ENCODE measurements at regions not wholly inside any gene's neighbourhood (a gene's known extent, or its start where the extent isn't known, plus 50 kb on each side); places are given as distances from the start of the nearest gene placed in this dataset.

GRCh38 chrX:42491137-42491907, 286.6 kb downstream of the PPP1R2C start:
- H3K4me1 ChIP-seq (ENCODE audit: control insufficient read depth, insufficient read depth, low read length) = no peaks in the 10 kb centered on the region
- no peak overlapping the region for H3K4me3 ChIP-seq (ENCODE audit: low read length)
- no peak for DNase-seq (ENCODE audit: low read depth, low spot score)
- H3K36me3 ChIP-seq (ENCODE audit: control insufficient read depth, insufficient read depth, low read length) = no peaks in the 10 kb centered on the region
- no CpG with 5 or more reads among the region's 2 CpGs for WGBS (ENCODE audit: insufficient coverage, insufficient read length)
- H3K27me3 ChIP-seq (ENCODE audit: control insufficient read depth, insufficient read depth, low read length) = no peaks in the 10 kb centered on the region
- no peaks in the 10 kb centered on the region for H3K9me3 ChIP-seq (ENCODE audit: control insufficient read depth, insufficient read depth, low read length)
- H3K27ac ChIP-seq (ENCODE audit: low read length) = no peak overlapping the region

GRCh38 chrX:42490111-42490510, 287.9 kb downstream of the PPP1R2C start:
- Histone ChIP-seq H3K9me3 (ENCODE audit: control insufficient read depth, insufficient read depth, low read length) (no peaks in the 10 kb centered on the region), H3K4me3 (ENCODE audit: low read length) (no peak overlapping the region), H3K27ac (ENCODE audit: low read length) (no peak overlapping the region), H3K36me3 (ENCODE audit: control insufficient read depth, insufficient read depth, low read length) (no peaks in the 10 kb centered on the region), H3K4me1 (ENCODE audit: control insufficient read depth, insufficient read depth, low read length) (no peaks in the 10 kb centered on the region), H3K27me3 (ENCODE audit: control insufficient read depth, insufficient read depth, low read length) (no peaks in the 10 kb centered on the region)
- DNase-seq (ENCODE audit: low read depth, low spot score) = no peak
- WGBS (ENCODE audit: insufficient coverage, insufficient read length) = no CpG with 5 or more reads among the region's 3 CpGs

GRCh38 chrX:42485601-42486000, 292.4 kb downstream of the PPP1R2C start:
- Histone ChIP-seq H3K9me3 (ENCODE audit: control insufficient read depth, insufficient read depth, low read length) (no peaks in the 10 kb centered on the region), H3K4me3 (ENCODE audit: low read length) (no peak overlapping the region), H3K36me3 (ENCODE audit: control insufficient read depth, insufficient read depth, low read length) (no peaks in the 10 kb centered on the region), H3K4me1 (ENCODE audit: control insufficient read depth, insufficient read depth, low read length) (no peaks in the 10 kb centered on the region), H3K27me3 (ENCODE audit: control insufficient read depth, insufficient read depth, low read length) (no peaks in the 10 kb centered on the region), H3K27ac (ENCODE audit: low read length) (no peak overlapping the region)
- no CpG with 5 or more reads among the region's 2 CpGs for WGBS (ENCODE audit: insufficient coverage, insufficient read length)
- no peak for DNase-seq (ENCODE audit: low read depth, low spot score)

- Histone ChIP-seq H3K4me1 (ENCODE audit: control insufficient read depth, insufficient read depth, low read length) (no peaks in the 10 kb centered on the region), H3K36me3 (ENCODE audit: control insufficient read depth, insufficient read depth, low read length) (no peaks in the 10 kb centered on the region), H3K27me3 (ENCODE audit: control insufficient read depth, insufficient read depth, low read length) (no peaks in the 10 kb centered on the region), H3K9me3 (ENCODE audit: control insufficient read depth, insufficient read depth, low read length) (no peaks in the 10 kb centered on the region), H3K4me3 (ENCODE audit: low read length) (no peak overlapping the region), H3K27ac (ENCODE audit: low read length) (no peak overlapping the region)
- DNase-seq (ENCODE audit: low read depth, low spot score) = no peak
- no CpG with 5 or more reads among the region's 1 CpG for WGBS (ENCODE audit: insufficient coverage, insufficient read length)
These were observed 293.7 kb downstream of the PPP1R2C start for GRCh38 chrX:42484233-42484632.

DNA sequence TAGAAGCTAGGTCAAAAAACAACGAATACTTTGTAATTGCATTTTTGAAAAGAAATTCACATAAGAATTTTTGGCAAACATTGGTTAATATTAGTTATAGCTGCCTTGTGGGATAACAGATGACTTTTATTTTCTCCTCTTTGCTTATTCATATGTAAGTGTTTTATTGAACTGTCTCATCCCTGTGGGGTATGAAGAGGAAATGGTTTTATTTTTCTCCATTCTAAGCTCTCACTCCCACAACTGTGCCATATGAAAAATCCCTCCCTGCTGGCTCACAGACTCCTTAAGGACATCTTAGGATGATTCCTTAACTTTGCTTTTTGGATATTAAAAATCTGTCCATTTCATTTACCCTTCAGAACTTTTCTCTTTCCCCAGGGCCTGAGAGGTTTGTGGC, 300.6 kb downstream of the PPP1R2C start:
- Histone ChIP-seq H3K36me3 (ENCODE audit: control insufficient read depth, insufficient read depth, low read length) (no peaks in the 10 kb centered on the region), H3K9me3 (ENCODE audit: control insufficient read depth, insufficient read depth, low read length) (no peaks in the 10 kb centered on the region), H3K27ac (ENCODE audit: low read length) (no peak overlapping the region), H3K4me1 (ENCODE audit: control insufficient read depth, insufficient read depth, low read length) (no peaks in the 10 kb centered on the region), H3K4me3 (ENCODE audit: low read length) (no peak overlapping the region), H3K27me3 (ENCODE audit: control insufficient read depth, insufficient read depth, low read length) (no peaks in the 10 kb centered on the region)
- DNase-seq (ENCODE audit: low read depth, low spot score) = no peak
- no CpG with 5 or more reads among the region's 1 CpG for WGBS (ENCODE audit: insufficient coverage, insufficient read length)

GRCh38 chrX:42472727-42473126, 305.2 kb downstream of the PPP1R2C start:
- H3K27me3 ChIP-seq (ENCODE audit: control insufficient read depth, insufficient read depth, low read length) = no peaks in the 10 kb centered on the region
- H3K4me1 ChIP-seq (ENCODE audit: control insufficient read depth, insufficient read depth, low read length) = no peaks in the 10 kb centered on the region
- no peak overlapping the region for H3K4me3 ChIP-seq (ENCODE audit: low read length)
- H3K9me3 ChIP-seq (ENCODE audit: control insufficient read depth, insufficient read depth, low read length) = no peaks in the 10 kb centered on the region
- no peaks in the 10 kb centered on the region for H3K36me3 ChIP-seq (ENCODE audit: control insufficient read depth, insufficient read depth, low read length)
- no peak overlapping the region for H3K27ac ChIP-seq (ENCODE audit: low read length)
- no CpG with 5 or more reads among the region's 1 CpG for WGBS (ENCODE audit: insufficient coverage, insufficient read length)
- no peak for DNase-seq (ENCODE audit: low read depth, low spot score)

GRCh38 chrX:42466332-42467046, 311.5 kb downstream of the PPP1R2C start:
- H3K4me1 ChIP-seq (ENCODE audit: control insufficient read depth, insufficient read depth, low read length) = no peaks in the 10 kb centered on the region
- DNase-seq (ENCODE audit: low read depth, low spot score) = no peak
- WGBS (ENCODE audit: insufficient coverage, insufficient read length) = no CpG with 5 or more reads among the region's 4 CpGs
- H3K9me3 ChIP-seq (ENCODE audit: control insufficient read depth, insufficient read depth, low read length) = no peaks in the 10 kb centered on the region
- no peaks in the 10 kb centered on the region for H3K36me3 ChIP-seq (ENCODE audit: control insufficient read depth, insufficient read depth, low read length)
- no peaks in the 10 kb centered on the region for H3K27me3 ChIP-seq (ENCODE audit: control insufficient read depth, insufficient read depth, low read length)
- H3K4me3 ChIP-seq (ENCODE audit: low read length) = no peak overlapping the region
- no peak overlapping the region for H3K27ac ChIP-seq (ENCODE audit: low read length)

DNA sequence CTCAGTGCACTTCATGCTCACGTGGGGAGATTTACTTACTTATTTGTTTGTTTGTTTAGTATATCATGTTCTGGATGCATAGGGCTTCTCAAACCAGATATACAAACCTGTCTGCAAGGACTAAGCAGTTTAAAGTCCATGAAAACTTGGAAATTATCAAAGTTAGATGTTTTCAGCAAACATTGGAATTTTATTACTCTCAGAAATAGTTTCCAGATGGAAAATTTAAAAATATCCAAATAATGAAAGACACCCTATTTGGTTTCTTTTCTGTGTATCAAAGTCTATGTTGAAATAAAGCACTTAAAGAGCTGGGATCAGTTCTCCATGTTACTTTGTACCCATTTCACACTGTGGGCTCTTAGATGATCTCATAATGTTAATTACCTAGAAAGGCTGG, 312.1 kb downstream of the PPP1R2C start:
- Histone ChIP-seq H3K4me1 (ENCODE audit: control insufficient read depth, insufficient read depth, low read length) (no peaks in the 10 kb centered on the region), H3K4me3 (ENCODE audit: low read length) (no peak overlapping the region), H3K36me3 (ENCODE audit: control insufficient read depth, insufficient read depth, low read length) (no peaks in the 10 kb centered on the region), H3K27ac (ENCODE audit: low read length) (no peak overlapping the region), H3K27me3 (ENCODE audit: control insufficient read depth, insufficient read depth, low read length) (no peaks in the 10 kb centered on the region), H3K9me3 (ENCODE audit: control insufficient read depth, insufficient read depth, low read length) (no peaks in the 10 kb centered on the region)
- DNase-seq (ENCODE audit: low read depth, low spot score) = no peak
- no CpG with 5 or more reads among the region's 1 CpG for WGBS (ENCODE audit: insufficient coverage, insufficient read length)

DNA sequence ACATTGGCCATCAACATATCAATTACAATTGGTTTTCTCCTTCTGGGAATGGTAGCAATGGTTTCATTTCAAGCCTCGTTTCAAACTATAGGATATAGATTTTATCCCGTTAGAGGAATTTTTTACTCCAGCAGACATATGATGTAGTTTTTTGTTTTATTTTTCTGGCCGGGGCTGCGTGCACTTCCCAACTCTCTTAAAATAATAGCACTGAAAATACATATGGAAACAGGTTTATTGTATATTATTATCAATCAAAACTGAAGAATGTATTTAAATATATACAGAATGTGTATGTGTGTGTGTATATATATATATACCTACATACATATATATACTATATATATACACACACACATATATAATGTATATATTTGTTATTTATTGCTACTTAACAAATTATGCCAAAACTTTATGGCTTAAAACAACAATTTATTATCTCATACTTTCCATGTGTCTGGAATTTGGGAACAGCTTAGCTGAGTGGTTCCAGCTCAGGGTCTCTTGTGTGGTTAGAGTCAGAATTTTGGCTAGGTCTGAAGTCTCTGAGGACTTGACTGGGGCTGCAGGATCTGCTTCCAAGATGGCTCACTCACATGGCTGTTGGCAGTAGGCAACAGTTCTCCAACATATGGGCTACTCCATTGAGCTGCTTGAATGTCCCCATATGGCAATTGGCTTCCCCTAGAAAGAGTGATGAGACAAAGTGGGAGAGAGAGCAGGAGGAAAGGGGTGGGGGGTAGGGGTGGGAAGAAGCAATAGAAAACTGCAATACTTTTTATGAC, 314.1 kb downstream of the PPP1R2C start:
- Histone ChIP-seq H3K9me3 (ENCODE audit: control insufficient read depth, insufficient read depth, low read length) (no peaks in the 10 kb centered on the region), H3K27me3 (ENCODE audit: control insufficient read depth, insufficient read depth, low read length) (no peaks in the 10 kb centered on the region), H3K27ac (ENCODE audit: low read length) (no peak overlapping the region), H3K4me1 (ENCODE audit: control insufficient read depth, insufficient read depth, low read length) (no peaks in the 10 kb centered on the region), H3K36me3 (ENCODE audit: control insufficient read depth, insufficient read depth, low read length) (no peaks in the 10 kb centered on the region), H3K4me3 (ENCODE audit: low read length) (no peak overlapping the region)
- DNase-seq (ENCODE audit: low read depth, low spot score) = no peak
- no CpG with 5 or more reads among the region's 4 CpGs for WGBS (ENCODE audit: insufficient coverage, insufficient read length)

DNA sequence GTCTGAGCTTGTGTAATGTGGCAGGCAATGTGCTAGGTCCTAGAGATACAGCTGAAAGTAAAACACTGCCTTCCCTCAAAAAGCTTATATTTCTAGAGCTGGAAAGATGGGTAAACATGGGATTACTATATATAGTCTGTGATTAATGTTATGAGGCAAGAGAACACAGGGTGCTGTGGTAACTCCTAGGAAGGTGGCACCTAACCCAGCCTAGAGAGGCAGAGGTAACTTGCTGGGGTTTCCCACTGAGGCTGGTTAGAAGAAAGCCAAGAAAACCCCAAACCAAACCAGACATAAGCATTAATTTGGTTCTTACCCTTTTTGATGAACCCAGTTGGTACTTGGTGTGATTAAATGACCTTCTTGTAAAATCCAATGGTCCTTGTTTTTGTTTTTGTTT, 315.0 kb downstream of the PPP1R2C start:
- Histone ChIP-seq H3K27me3 (ENCODE audit: control insufficient read depth, insufficient read depth, low read length) (no peaks in the 10 kb centered on the region), H3K9me3 (ENCODE audit: control insufficient read depth, insufficient read depth, low read length) (no peaks in the 10 kb centered on the region), H3K4me1 (ENCODE audit: control insufficient read depth, insufficient read depth, low read length) (no peaks in the 10 kb centered on the region), H3K27ac (ENCODE audit: low read length) (no peak overlapping the region), H3K36me3 (ENCODE audit: control insufficient read depth, insufficient read depth, low read length) (no peaks in the 10 kb centered on the region), H3K4me3 (ENCODE audit: low read length) (no peak overlapping the region)
- no peak for DNase-seq (ENCODE audit: low read depth, low spot score)
